PFSK-1 (cell line): ENCODE measurements at regions not wholly inside any gene's neighbourhood (a gene's known extent, or its start where the extent isn't known, plus 50 kb on each side); places are given as distances from the start of the nearest gene placed in this dataset.

ENCODE experiments used
- FOXP2 ChIP-seq: optimal IDR thresholded peaks from 2 replicates; pipeline ENCODE3; 2011; ENCODE audit warnings: borderline replicate concordance, control low read depth, inconsistent platforms; ENCODE audit not compliant: insufficient read depth; ENCODE audit errors: extremely low read length, extremely low read depth
- POLR2AphosphoS5 ChIP-seq: IDR thresholded peaks from 2 replicates; pipeline ENCODE4 v1.6.1; 2012; ENCODE audit warnings: low read depth, mild to moderate bottlenecking, control low read depth, low read length, moderate library complexity
- REST ChIP-seq, 2 experiments: IDR thresholded peaks; 2 replicates each; pipeline versions ENCODE4 v1.6.1 to v1.8.0; 2011 to 2012; ENCODE audit warnings: low read depth in 2 of 2, low read length in 2 of 2, control low read depth in 1 of 2, inconsistent platforms in 1 of 2, mild to moderate bottlenecking in 1 of 2, moderate library complexity in 1 of 2; ENCODE audit not compliant: insufficient read depth in 1 of 2
- SIN3A ChIP-seq: IDR thresholded peaks from 2 replicates; pipeline ENCODE4 v1.6.1; 2012; ENCODE audit warnings: mild to moderate bottlenecking, low read length, moderate library complexity, borderline replicate concordance; ENCODE audit not compliant: insufficient read depth
- TAF1 ChIP-seq: IDR thresholded peaks from 2 replicates; pipeline ENCODE4 v1.6.1; 2012; ENCODE audit warnings: low read length, control low read depth, borderline replicate concordance; ENCODE audit not compliant: insufficient read depth

- TF ChIP-seq POLR2AphosphoS5 (no peak), TAF1 (no peak), REST (IDR thresholded peaks at IDR 0.05; ENCODE audit: insufficient read depth in 1 of 2, low read depth in 2 of 2, low read length in 2 of 2) (no peak), SIN3A (no peak), FOXP2 (no peak)
Measured at GRCh38 chr1:215005656-215006345, 76.7 kb upstream of the KCNK2 start.
